Epidermal melanocyte (primary cell): ENCODE measurements at regions not wholly inside any gene's neighbourhood (a gene's known extent, or its start where the extent isn't known, plus 50 kb on each side); places are given as distances from the start of the nearest gene placed in this dataset.
A peak's percentile ranks its signal among the peaks of the same experiment; 100 is the strongest.
"Not testable (repeated sequence)": the region's sequence is repeated elsewhere in the genome, so short reads cannot be mapped to it uniquely, and the experiment has no call there.

Source experiments
- DNase-seq: peaks from one replicate; pipeline ENCODE4 v3.0.0; 2011; ENCODE audit warnings: low spot score; ENCODE audit not compliant: insufficient read length

DNA sequence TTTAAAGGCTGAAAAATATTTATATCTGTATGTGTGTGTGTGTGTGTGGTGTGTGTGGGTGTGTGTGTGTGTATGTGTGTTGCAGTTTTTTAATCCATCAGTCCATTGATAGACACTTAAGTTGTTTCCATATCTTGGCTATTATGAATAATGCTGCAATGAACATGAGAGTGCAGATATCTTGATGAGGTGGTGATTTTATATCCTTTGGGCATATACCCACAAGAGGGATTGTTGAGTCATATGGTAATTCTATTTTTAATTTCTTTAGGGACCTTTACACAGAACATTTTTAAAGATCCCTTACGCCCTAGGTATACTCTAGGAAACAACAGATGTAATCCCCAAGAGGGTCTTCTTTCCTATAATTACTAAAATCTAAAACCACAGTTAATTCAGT, 154.5 kb upstream of the CLEC14A start:
- DNase-seq: no peak

DNA sequence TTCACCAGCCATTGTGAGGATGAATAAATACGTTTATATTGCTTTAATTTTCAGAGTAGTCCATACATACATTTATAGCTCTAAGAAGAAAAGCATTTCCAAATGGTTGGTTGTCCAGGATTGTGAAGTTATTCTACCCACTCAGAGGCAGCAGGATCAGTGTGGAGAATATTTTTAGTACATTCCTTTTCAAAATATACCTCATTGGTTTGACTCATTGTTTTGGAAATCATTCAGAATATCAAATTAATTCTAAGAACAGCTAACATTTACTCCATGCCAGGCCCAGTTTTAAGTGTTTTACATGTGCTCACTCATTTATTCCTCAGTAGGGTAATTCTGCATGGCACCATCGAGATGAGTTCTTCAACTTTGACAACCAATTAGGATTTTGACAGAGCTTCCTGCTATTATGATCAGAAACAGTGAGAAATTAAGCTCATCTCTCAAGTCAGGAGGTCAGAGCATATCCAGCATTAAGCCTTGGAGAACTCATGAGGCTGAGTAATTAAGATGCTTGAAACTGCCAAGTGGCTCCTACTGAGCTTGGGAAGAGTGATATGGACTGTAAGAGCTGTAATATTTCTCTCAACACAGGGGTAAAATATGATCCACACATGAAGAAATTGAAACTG, 153.3 kb upstream of the CLEC14A start:
- no peak for DNase-seq

DNA sequence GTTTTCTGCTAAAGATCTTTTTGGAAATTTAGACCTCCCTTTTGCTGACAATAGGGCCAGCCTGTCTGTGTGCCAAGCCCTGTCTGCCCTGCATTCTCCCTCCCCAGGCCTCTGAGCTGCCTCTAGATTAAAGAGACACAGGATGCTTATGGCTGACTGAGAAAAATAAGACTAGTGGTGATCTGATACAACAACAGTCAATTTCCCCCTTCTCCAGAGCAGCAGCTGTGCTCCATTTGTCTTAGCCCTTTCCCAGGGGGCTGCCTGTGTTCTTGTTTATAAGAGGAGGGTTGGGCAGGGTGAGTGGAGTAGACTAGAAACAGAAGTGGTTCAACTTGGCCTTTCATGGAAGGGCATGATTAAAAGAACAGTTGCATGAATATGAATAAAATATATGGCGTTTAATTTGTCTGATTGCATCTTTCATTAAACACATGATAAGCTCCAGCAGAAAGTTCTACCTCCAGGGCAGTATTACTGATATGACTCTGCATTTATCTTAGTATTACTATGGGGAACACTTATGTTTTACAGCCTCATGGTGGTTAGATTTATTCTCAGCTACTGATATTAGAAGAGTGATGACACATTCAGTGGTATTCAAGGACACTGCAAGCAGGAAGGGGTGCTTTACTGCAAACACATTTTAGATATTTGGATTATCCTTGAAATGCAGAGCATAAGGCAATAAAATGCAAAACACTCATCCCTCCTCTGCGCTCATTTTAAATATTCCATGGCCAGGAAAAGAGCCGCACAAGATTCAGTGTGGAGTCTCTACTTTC, 150.2 kb upstream of the CLEC14A start:
- DNase-seq: no peak

DNA sequence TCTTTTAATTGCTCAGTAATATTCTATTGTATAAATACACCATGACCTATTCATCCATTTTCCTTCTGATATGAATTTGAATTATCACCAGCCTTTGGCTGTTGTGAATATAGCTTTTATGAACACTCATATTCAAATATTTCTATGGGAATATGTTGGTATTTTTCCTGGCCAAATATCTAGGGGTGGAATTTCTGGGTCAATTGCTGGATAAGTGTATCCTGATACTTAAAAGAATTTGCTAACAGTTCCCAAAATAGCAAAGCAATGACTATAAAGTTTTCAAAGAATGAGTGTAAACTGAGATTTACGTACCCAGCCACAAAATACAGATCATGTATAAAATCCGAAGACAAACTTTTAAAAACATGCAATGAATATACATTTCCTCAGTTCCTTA, 148.7 kb upstream of the CLEC14A start:
- no peak for DNase-seq

DNA sequence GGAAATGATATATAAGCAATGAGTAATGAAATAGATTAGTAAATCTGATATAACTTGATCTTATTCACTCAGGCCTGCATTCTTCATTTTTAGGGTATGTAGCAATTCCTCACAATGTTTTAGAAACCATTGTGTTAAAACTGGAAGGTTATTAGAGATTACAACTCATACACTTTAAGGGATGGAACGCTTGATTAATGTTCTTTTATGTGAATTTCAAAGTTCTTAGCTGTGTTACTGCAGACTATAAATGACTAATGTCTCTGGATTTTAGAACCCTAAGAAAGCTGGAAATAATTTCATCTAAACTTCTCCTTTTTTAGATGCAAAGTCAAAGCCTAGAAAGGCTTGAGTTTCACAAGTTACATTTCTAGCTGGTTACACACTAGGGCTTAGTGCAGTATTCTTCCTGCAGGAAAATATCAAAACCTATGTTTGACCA, 148.2 kb upstream of the CLEC14A start:
- DNase-seq: no peak

DNA sequence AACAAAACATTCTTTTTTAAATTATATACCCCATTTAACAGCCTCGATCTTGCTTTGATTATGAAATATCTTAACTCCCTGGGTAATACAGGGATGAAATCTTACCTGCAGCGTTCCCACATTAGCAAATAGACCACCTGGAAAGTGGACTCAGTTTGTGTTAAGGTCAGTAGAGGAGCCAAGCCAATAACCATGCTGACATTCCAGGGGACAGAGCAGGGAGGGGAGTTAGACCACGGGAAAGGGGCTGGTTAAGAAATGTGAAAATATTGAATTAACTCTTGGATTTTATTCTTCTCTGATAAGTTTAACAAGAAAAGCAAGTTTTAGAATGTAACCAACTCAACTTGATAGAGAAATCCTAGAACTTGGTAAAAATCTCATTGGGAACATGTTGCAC, 144.9 kb upstream of the CLEC14A start:
- DNase-seq: no peak

DNA sequence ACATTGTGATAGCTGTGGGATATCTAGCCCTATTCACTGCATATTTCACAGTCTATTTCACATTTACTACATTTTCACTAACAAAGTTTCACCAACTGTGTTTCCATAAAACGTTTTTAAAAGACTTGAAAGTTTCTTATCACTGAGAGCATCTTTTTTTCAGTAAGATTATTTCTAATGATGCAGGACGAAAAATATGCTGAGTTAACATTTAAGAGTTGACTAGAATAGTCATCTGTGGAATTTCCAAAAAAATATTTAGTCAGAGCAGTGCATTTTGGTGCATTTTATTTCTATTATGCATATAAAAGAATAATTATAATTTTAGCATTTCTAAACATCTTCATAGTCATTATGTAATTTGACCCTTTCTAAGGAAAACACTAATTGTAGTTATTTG, 143.8 kb upstream of the CLEC14A start:
- no peak for DNase-seq

DNA sequence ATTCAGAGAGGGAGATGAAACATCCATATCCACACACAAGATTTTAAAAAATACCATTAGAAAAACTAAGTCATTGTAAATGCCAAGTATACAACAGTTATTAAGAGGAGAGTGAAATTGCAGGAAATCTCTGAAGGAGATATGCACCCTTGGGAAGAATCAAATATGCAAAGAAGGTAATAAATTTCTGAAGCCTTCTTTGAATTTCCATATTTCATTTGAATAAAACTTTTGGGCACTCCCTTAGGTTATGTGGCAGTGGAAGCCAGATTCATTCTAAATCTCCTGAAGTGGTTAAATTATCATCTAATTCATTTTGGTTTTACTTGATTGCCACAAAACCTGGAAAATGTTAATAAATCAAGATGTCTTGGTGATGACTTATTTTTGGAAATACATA, 138.9 kb upstream of the CLEC14A start:
- no peak for DNase-seq

DNA sequence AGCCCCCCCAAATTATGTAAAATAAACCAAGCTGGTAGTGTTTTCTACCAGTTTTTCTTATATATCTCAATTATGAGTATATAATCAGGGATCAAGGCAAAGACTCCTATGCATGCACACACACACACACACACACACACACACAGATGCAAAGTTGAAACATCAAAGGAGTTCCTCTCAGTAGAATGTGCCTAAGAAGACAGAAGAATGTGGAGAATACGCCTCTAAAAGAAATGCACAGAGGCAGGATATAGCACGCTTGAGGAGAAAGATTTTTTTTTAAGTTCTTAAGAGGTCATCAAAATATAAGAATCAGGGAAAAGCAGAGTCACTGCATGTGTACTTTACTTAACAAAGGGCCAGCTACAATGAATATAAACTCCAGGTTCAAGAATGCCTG, 138.2 kb upstream of the CLEC14A start:
- no peak for DNase-seq

DNA sequence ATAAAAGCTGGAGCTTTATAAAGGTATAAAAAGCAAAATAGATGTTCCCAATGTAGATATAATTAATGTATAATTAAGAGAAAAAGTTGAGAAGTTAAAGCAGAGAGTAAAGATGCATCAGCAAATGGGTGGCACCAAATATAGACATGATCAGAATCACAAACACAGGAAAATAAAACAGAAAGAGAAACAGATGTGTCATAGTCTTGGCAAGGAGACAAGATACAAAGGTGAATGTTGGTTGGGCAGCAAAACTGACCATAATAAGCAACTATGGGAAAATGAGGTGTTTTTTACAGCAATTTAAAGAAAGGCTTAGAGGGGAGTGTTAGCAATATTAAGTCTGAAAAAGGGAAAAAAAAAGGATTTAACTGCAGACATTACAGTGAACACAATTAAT, 135.4 kb upstream of the CLEC14A start:
- no peak for DNase-seq

DNA sequence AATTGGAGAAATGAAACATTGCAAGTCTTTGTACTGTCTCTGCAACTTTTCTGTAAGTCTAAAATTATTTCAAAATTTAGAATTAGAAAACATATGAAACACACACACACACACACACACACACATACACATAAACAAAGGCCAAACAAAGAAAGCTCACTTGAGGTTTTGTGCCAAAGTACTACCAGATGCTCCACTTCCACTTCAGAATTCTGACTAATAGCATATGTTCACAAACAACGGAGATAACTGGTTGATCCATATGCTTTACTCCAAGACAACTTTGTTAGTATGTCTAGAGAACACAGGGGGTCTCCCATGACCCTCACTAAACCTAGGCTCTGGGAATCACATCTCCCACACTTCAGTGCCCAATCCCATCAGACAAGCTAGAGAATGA, 133.8 kb upstream of the CLEC14A start:
- DNase-seq: no peak

DNA sequence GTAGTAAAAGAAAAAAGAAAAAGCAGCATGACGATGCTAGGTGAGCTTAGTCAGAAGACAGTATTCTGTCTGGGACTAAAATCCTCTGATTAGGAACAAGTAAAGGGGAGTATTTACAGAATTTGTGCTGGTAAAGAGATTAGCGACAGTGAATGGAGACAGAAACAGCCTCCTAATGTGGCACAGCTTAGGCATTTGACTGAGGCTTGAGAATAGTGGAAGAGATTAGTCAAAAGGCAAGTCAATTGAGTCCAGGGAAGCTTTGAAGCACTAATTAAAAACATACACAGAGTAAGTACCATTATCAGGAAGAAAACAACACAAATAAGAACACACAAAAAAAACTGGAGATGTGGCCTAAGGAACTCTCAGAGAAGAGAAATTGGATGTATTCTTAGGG, 131.9 kb upstream of the CLEC14A start:
- DNase-seq: no peak

DNA sequence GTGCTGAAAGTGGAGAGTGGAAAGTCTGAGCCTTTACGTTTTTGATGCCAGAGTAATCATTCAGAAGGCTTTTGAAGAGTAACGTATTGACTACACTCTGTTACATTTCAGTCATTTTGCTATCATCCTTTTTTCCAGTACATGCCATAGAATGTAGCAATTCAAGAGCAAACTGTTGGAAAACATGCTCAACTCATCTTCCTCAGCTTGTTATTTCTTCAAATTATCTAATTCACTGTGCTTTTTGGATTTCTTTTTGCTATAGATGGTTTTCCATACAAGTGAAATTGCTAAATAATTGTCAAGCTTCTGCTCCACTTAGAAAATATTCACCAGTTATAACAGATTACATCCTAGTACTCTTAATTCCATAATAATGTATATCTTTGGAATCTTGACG, 129.9 kb upstream of the CLEC14A start:
- DNase-seq: no peak

DNA sequence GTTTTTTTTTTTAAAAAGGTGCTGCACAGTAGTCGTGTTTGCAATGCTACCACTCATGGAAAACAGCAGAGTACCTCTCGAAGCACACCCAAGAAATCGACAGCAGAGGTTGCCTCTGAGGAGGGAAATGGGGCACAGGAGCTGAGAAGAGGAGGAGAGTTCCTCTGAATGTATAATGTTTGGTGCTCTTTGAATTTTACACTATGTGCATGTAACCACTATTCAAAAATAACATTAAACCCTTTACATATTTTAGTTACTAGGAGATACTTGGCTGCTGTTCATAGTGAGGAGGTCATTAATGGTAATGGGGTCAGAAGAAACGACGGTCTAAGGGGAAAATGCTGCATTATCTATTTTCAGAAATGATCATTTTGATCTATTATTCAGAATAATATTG, 129.4 kb upstream of the CLEC14A start:
- no peak for DNase-seq

DNA sequence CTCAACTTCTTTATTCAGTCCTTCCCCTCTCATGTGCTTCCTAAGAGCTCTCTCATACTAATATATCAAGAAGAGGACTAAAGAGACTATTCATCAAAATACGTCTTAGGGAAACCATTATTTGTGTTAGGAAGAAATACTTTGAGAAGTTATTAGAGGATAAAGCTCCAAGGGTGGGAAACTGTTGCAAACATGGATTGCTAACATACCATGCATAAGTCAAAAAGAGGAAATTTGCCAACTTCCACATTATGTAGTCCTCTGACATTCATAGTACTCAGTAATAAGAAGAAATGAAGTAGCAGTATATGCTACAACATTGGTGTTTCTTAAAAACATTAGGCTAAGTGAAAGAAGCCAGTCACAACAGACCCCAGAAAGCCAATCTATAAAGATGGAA, 128.8 kb upstream of the CLEC14A start:
- no peak for DNase-seq

DNA sequence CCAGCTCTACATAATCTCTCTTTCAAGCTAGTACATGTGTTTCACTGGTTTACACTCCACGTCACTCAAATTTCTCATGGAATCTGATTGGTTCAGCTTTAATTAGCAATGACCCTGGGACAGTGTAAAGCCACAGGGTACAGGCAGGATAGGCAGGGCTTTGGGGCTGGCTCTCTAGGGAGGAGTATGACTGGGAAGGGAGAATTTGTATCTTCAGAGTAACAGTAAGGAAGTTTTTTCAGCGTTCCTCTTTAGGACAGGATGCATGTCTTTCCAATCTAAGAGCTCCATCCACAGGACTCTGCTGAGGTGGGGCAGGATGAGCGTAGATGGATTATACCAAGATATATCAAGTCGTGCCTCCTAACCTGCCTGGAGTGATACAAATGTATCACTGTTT, 112.0 kb upstream of the CLEC14A start:
- no peak for DNase-seq

DNA sequence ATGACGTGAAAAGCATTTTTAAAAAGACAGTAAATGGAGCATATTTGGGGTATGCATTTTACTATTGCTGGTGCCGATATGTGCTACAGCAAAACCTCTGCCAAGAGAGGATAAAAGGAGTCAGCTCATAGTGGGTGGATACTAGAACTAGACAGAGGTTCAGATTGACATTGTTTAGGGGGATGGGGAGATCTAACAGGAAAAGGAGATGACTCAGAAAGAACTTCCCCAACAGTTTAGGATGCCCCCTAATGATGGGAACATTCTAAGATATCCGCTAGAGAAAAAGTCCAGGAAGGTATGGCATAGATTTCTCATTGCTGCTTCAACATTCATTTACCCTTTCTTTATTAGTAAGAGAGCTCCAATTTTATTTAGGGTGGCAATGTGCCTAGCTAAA, 110.5 kb upstream of the CLEC14A start:
- no peak for DNase-seq

DNA sequence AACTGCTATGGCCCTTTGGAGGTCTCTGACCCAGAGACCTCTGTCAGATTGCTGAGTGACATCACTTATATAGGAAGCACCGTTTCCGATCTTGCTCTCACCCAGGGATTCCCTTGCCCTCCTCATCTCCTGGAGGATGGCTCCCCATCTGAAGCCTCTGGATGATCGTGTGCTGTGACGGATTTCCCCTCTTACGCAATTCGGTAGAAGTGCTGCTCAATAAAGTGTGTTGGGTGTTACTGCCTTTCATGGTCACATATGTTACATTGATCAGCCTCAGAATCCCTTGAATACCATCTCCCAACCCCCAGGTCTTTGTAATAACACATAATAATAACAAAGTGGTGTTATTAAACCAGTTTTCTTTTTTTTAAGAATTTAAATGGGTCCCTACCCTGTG, 107.3 kb upstream of the CLEC14A start:
- no peak for DNase-seq

DNA sequence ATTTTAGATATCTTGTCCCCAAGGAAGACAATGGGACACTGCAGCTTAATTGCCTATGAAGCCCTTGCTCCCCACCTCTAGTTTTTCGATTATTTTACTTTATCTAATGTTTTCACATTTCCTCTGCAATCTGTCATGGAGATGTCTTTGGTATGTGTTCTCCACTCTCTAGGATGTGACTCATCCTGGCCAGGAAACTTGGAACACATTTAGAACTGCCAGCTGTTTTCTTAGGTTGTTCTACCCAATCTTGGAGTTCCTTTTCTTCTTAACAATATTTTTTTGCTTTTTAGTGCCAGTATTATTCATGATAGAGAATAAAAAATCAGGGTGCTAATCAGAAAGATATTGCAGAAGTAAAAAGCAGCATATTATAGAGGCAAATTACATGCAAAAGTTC, 101.7 kb upstream of the CLEC14A start:
- peak; percentile 29 for DNase-seq

DNA sequence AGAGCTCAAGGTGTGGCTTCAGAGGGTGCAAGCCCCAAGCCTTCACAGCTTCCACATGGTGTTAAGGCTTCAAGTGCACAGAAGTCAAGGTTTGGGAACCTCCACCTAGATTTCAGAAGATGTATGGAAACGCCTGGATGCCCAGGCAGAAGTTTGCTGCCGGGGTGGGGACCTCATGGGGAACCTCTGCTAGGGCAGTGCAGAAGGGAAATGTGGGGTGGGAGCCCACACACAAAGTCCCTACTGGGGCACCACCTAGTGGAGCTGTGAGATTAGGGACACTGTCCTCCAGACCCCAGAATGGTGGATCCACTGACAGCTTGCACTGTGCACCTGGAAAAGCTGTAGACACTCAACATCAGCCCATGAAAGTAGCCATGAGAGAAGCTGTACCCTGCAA, 99.6 kb upstream of the CLEC14A start:
- not testable (repeated sequence) for DNase-seq

DNA sequence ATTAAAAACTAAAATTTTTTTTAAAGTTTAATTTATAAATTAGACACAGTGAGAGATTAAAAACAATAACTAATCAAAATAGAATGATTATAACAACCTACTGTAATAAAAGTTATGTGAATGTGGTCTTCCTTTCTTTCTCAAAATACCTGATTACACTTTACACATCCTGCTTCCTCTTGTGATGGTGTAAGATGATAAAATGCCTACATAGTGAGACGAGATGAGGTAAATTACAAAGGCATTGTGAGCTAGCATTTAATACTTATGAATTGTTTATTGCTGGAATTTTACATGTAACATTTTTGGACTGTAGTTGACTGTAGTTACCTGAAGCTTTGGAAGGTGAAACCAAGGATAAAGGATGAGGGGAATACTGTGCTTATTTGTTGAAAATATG, 94.2 kb upstream of the CLEC14A start:
- no peak for DNase-seq

DNA sequence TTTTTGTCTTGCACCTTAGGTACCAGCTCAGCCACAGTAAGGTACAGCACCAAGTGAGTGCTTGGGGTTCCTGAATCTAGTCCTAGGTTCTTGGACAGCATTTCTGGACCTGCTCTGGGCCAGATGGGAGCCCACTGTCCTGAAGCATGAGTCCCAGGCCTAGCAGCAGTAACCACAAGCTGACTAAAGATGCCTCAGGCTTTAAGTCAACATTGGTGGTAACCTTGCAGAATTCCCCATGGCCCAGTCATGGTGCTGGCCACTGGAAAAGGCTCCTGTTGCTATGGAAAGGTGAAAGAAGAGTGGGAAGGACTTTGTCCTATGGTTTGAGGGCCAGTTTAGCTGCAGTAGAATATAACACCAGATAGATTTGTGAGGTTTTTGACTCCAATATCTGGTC, 86.9 kb upstream of the CLEC14A start:
- DNase-seq: no peak

DNA sequence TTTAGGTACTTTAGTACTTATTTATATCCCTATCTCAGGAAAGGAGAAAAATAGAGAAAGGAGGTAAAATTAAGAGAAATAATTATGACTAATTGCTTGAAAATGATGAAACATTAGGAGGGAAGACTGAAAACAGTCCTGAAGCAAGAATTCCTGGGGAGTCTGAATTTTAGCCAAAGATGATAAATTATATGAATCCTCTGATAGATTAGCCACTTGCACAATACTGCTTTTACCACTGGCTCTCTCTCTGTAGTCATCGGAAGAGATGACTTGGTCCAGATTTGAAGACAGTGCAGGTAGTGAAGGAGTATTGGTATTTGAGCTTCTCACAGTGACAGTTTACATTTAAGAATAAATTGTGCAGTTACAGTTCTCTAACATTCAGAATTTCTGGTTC, 83.8 kb upstream of the CLEC14A start:
- no peak for DNase-seq
